ENCODE measurements at regions not wholly inside any gene's neighbourhood (a gene's known extent, or its start where the extent isn't known, plus 50 kb on each side); places are given as distances from the start of the nearest gene placed in this dataset.

DNA sequence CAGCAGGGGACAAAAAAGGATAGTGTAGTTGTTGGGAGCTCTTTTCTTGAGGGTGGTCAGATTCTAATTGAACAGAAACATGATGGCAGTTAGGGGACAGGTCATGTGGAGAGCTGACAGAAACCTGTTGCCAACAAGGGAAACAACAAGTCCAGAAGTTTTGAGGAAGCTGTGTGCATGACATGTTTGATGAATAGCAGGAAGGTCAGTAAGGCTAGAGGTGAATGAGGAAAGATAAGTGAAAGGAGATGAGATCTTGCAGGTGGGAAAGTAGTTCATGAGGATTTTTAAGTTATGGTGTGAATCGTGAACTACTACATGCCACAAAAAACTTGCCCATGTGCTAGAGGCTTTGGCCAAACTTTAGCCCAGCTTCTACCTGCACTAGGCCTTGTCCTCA, 1817.4 kb downstream of the MRPL39 start:
- no peaks in the 10 kb centered on the region for H3K4me1 Mint-ChIP-seq
- no peaks in the 10 kb centered on the region for H3K36me3 Mint-ChIP-seq
- TF ChIP-seq, protein P1, sequence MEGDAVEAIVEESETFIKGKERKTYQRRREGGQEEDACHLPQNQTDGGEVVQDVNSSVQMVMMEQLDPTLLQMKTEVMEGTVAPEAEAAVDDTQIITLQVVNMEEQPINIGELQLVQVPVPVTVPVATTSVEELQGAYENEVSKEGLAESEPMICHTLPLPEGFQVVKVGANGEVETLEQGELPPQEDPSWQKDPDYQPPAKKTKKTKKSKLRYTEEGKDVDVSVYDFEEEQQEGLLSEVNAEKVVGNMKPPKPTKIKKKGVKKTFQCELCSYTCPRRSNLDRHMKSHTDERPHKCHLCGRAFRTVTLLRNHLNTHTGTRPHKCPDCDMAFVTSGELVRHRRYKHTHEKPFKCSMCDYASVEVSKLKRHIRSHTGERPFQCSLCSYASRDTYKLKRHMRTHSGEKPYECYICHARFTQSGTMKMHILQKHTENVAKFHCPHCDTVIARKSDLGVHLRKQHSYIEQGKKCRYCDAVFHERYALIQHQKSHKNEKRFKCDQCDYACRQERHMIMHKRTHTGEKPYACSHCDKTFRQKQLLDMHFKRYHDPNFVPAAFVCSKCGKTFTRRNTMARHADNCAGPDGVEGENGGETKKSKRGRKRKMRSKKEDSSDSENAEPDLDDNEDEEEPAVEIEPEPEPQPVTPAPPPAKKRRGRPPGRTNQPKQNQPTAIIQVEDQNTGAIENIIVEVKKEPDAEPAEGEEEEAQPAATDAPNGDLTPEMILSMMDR (IDR thresholded peaks at IDR 0.05; ENCODE audit: unreplicated experiment) = no peak
- no peak overlapping the region for H3K27ac Mint-ChIP-seq
- no peaks in the 10 kb centered on the region for H3K27me3 Mint-ChIP-seq (ENCODE audit: low read depth)
- H3K9me3 Mint-ChIP-seq = peaks cover 52% of the 10 kb centered on the region
- no peak overlapping the region for H3K4me3 Mint-ChIP-seq
- no peak for DNase-seq (ENCODE audit: low spot score in 2 of 2, unreplicated experiment in 2 of 2)

DNA sequence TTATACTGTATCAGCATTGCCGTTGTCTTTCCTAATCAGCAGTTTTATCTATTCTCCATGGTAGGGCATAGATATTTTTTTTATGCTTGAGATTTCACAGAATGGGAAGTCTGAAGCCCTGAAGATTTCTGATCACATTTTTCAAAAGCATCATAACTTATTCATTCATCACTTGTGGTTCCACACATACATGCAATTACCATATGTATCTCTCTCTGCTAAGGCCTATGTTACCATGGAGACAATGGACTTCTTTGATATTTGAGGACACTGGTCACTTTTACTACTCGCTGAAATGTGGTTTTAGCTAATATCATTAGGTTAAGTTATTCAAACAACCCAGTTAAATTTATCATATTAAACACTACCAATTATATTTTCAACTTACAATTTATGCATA, 1827.0 kb downstream of the MRPL39 start:
- H3K27ac Mint-ChIP-seq = no peak overlapping the region
- DNase-seq (ENCODE audit: low spot score in 2 of 2, unreplicated experiment in 2 of 2) = no peak
- H3K36me3 Mint-ChIP-seq = no peaks in the 10 kb centered on the region
- no peaks in the 10 kb centered on the region for H3K27me3 Mint-ChIP-seq (ENCODE audit: low read depth)
- no peak overlapping the region for H3K4me3 Mint-ChIP-seq
- no peaks in the 10 kb centered on the region for H3K4me1 Mint-ChIP-seq
- H3K9me3 Mint-ChIP-seq = peaks cover 35% of the 10 kb centered on the region
- TF ChIP-seq, protein P1 (IDR thresholded peaks at IDR 0.05; ENCODE audit: unreplicated experiment) = no peak

DNA sequence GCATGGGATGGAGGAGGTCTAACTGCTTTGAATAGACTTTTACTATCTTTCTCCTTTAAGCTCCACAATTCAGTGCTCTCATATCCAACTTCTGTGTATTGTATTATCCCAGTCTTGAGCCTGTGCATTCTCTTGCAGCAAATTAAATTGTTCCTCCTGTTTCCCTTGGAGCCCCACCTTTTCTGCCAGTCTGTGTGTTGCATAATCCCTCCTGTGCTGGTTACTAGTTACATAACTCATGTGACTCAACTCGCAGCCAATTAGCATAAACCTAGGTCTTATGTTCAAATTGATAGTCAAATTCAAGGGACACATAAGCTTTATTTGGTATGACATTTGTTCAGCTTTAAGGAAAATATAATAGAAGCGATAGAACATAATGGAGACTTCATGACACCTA, 1863.5 kb downstream of the MRPL39 start:
- Mint-ChIP-seq H3K9me3 (peaks cover 49% of the 10 kb centered on the region), H3K27me3 (ENCODE audit: low read depth) (no peaks in the 10 kb centered on the region), H3K27ac (no peak overlapping the region), H3K4me1 (no peaks in the 10 kb centered on the region), H3K4me3 (no peak overlapping the region), H3K36me3 (peaks cover 3% of the 10 kb centered on the region)
- DNase-seq (ENCODE audit: low spot score in 2 of 2, unreplicated experiment in 2 of 2) = no peak
- TF ChIP-seq, protein P1 (IDR thresholded peaks at IDR 0.05; ENCODE audit: unreplicated experiment) = no peak

DNA sequence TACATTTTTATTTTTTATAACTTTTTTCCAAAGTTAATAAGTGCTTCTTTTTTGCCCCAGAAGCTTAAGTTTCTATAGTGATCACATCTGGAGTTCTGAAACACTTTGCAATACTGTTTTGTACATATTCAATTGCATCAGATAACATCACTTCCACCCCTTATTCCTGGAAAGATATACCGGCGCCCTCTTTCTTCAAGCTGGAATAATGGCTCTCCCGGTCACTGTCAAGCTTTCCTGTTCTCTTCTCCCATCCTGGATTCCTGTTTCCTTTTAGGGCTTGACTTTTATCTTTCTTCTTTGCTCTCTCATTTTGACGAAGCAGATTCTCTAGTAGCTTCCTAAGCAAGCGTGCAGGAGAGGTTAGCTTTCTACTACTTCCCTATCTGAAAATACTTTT, 1866.8 kb downstream of the MRPL39 start:
- no peak overlapping the region for H3K27ac Mint-ChIP-seq
- no peak for DNase-seq (ENCODE audit: low spot score in 2 of 2, unreplicated experiment in 2 of 2)
- H3K36me3 Mint-ChIP-seq = no peaks in the 10 kb centered on the region
- TF ChIP-seq, protein P1 (IDR thresholded peaks at IDR 0.05; ENCODE audit: unreplicated experiment) = no peak
- peaks cover 48% of the 10 kb centered on the region for H3K9me3 Mint-ChIP-seq
- no peaks in the 10 kb centered on the region for H3K27me3 Mint-ChIP-seq (ENCODE audit: low read depth)
- H3K4me1 Mint-ChIP-seq = no peaks in the 10 kb centered on the region
- H3K4me3 Mint-ChIP-seq = no peak overlapping the region

DNA sequence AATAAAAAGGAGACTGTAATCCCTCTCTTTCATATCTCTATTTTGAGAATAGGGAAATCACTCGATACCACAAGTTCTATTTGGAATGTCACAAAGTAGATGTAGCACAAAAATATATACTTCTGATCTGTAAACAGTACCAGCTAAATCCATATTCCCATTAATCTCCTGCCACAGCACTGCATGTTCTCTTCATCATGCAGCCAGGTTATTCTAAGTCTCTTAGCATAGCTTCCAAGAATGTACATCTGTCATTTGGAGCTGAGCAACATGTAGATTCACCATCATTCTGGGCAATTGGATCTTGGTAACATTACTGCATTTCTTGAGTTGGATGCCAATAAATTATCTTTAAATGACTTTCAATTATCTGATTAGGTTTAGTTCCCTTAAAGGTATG, 1874.5 kb downstream of the MRPL39 start:
- Mint-ChIP-seq H3K4me3 (no peak overlapping the region), H3K27ac (no peak overlapping the region), H3K27me3 (ENCODE audit: low read depth) (no peaks in the 10 kb centered on the region), H3K9me3 (peaks cover 23% of the 10 kb centered on the region), H3K4me1 (no peaks in the 10 kb centered on the region), H3K36me3 (no peaks in the 10 kb centered on the region)
- TF ChIP-seq, protein P1 (IDR thresholded peaks at IDR 0.05; ENCODE audit: unreplicated experiment) = no peak
- no peak for DNase-seq (ENCODE audit: low spot score in 2 of 2, unreplicated experiment in 2 of 2)

DNA sequence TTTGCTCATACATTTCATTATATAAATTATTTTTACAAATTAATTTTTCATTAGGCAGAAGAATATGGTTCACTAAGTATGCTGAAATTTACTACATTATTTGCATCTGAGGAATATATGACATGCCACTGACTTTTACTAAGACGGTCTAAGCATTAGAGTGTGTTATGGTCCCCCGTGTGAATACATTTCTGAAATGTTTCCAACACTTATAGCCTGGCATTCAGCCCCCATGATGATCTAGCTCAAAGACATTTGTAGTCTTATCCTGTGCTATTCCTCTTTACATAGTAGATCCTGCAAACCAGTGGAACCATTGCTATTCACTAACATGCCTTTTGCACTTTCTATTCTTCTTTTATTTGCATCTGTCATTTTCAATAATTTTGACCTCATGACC, 1878.0 kb downstream of the MRPL39 start:
- Mint-ChIP-seq H3K27ac (no peak overlapping the region), H3K4me1 (no peaks in the 10 kb centered on the region), H3K36me3 (no peaks in the 10 kb centered on the region), H3K27me3 (ENCODE audit: low read depth) (no peaks in the 10 kb centered on the region), H3K4me3 (no peak overlapping the region), H3K9me3 (peaks cover 18% of the 10 kb centered on the region)
- no peak for DNase-seq (ENCODE audit: low spot score in 2 of 2, unreplicated experiment in 2 of 2)
- TF ChIP-seq, protein P1 (IDR thresholded peaks at IDR 0.05; ENCODE audit: unreplicated experiment) = no peak

All from mesothelial cell of epicardium (in vitro differentiated cells).